Neural cell (in vitro differentiated cells): ENCODE measurements at regions not wholly inside any gene's neighbourhood (a gene's known extent, or its start where the extent isn't known, plus 50 kb on each side); places are given as distances from the start of the nearest gene placed in this dataset.

ENCODE experiments used
- H2AFZ ChIP-seq: fragments of 200-600, 300-800 bp; sonication (generic), shearing (Covaris generic); 2 replicates; pipeline ENCODE4 v1.6.0; 2014; ENCODE audit warnings: low read depth, mild to moderate bottlenecking, antibody characterized with exemption, low read length, moderate library complexity
- H3F3A ChIP-seq: fragments of 200-600 bp; shearing (Covaris generic); 2 replicates; pipeline ENCODE4 v1.6.1; 2016; ENCODE audit warnings: mild to moderate bottlenecking, moderate library complexity, mixed read lengths, antibody characterized with exemption, low read length; ENCODE audit not compliant: insufficient read depth, poor library complexity, severe bottlenecking
- H3K27ac ChIP-seq: fragments of 200-600, 300-800 bp; sonication (generic), shearing (Covaris generic); 2 replicates; pipeline ENCODE4 v1.5.1; 2014; ENCODE audit warnings: mild to moderate bottlenecking, low read length, moderate library complexity
- H3K27me3 ChIP-seq: fragments of 300-800, 200-600 bp; sonication (generic), shearing (Covaris generic); 2 replicates; pipeline ENCODE4 v1.6.0; 2014; ENCODE audit warnings: mild to moderate bottlenecking, low read depth, low read length, moderate library complexity; ENCODE audit not compliant: insufficient read depth
- H3K36me3 ChIP-seq: fragments of 300-800, 200-600 bp; sonication (generic), shearing (Covaris generic); 2 replicates; pipeline ENCODE4 v1.5.1; 2014; ENCODE audit warnings: mild to moderate bottlenecking, antibody characterized with exemption, low read length, moderate library complexity; ENCODE audit not compliant: insufficient read depth
- H3K4me2 ChIP-seq: fragments of 300-800, 200-600 bp; sonication (generic), shearing (Covaris generic); 2 replicates; pipeline ENCODE4 v1.6.0; 2014; ENCODE audit warnings: mild to moderate bottlenecking, low read length
- H3K4me3 ChIP-seq: fragments of 300-800, 200-600 bp; sonication (generic), shearing (Covaris generic); 2 replicates; pipeline ENCODE4 v1.5.1; 2014; ENCODE audit warnings: mild to moderate bottlenecking, low read length, moderate library complexity
- H3K79me2 ChIP-seq: fragments of 200-600 bp; shearing (Covaris generic); replicated peaks from 2 replicates; pipeline ENCODE4 v1.6.0; 2014; ENCODE audit warnings: mild to moderate bottlenecking, low read length, moderate library complexity; ENCODE audit not compliant: insufficient read depth
- H3K9ac ChIP-seq: fragments of 300-800, 200-600 bp; sonication (generic), shearing (Covaris generic); 2 replicates; pipeline ENCODE4 v1.6.1; 2016; ENCODE audit warnings: mild to moderate bottlenecking, low read length, mixed read lengths
- H3K9me2 ChIP-seq: fragments of 200-600 bp; shearing (Covaris generic); 2 replicates; pipeline ENCODE4 v1.6.1; 2016; ENCODE audit warnings: mild to moderate bottlenecking, low read length, mixed read lengths; ENCODE audit not compliant: insufficient read depth
- H3K9me3 ChIP-seq: fragments of 200-600, 300-800 bp; sonication (generic), shearing (Covaris generic); 2 replicates; pipeline ENCODE4 v1.6.1; 2016; ENCODE audit warnings: mild to moderate bottlenecking, mixed run types, low read length, moderate library complexity, mixed read lengths
- H4K20me1 ChIP-seq: fragments of 200-600 bp; shearing (Covaris generic); 2 replicates; pipeline ENCODE4 v1.6.1; 2016; ENCODE audit warnings: mild to moderate bottlenecking, mixed run types; ENCODE audit not compliant: insufficient read depth
- EP300 ChIP-seq: fragments of 450-650 bp; conservative IDR thresholded peaks from 2 replicates; pipeline ENCODE4 v1.6.1; 2014; ENCODE audit warnings: antibody characterized with exemption, mild to moderate bottlenecking, moderate library complexity; ENCODE audit not compliant: poor library complexity, severe bottlenecking
- EZH2 ChIP-seq: fragments of 200-600, 300-800 bp; shearing (Covaris generic), sonication (generic); IDR thresholded peaks from 2 replicates; pipeline ENCODE4 v1.6.1; 2014; ENCODE audit warnings: antibody characterized with exemption, low read length, borderline replicate concordance, mild to moderate bottlenecking; ENCODE audit not compliant: insufficient read depth, poor library complexity, severe bottlenecking
- MXI1 ChIP-seq: fragments of 450-650 bp; conservative IDR thresholded peaks from 2 replicates; pipeline ENCODE4 v1.6.1; 2014; ENCODE audit warnings: antibody characterized with exemption, mild to moderate bottlenecking; ENCODE audit not compliant: poor library complexity, severe bottlenecking
- POLR2AphosphoS5 ChIP-seq: IDR thresholded peaks from 2 replicates; pipeline ENCODE4 v1.6.1; 2012
- RAD21 ChIP-seq: fragments of 450-650 bp; conservative IDR thresholded peaks from 2 replicates; pipeline ENCODE4 v1.6.1; 2014; ENCODE audit warnings: antibody characterized with exemption, mild to moderate bottlenecking, moderate library complexity
- REST ChIP-seq: IDR thresholded peaks from 2 replicates; pipeline ENCODE4 v1.6.1; 2012; ENCODE audit warnings: borderline replicate concordance
- SMC3 ChIP-seq: fragments of 450-650 bp; conservative IDR thresholded peaks from 2 replicates; pipeline ENCODE4 v1.6.1; 2014; ENCODE audit warnings: antibody characterized with exemption, mild to moderate bottlenecking, moderate library complexity; ENCODE audit not compliant: poor library complexity
- TAF1 ChIP-seq: IDR thresholded peaks from 2 replicates; pipeline ENCODE4 v1.6.1; 2012; ENCODE audit warnings: low read depth
- TF ChIP-seq, protein P1 (sequence below): fragments of 450-650 bp; IDR thresholded peaks from 2 replicates; pipeline ENCODE4 v1.5.1; 2014; ENCODE audit warnings: antibody characterized with exemption, mild to moderate bottlenecking, moderate library complexity; ENCODE audit not compliant: poor library complexity, severe bottlenecking

DNA sequence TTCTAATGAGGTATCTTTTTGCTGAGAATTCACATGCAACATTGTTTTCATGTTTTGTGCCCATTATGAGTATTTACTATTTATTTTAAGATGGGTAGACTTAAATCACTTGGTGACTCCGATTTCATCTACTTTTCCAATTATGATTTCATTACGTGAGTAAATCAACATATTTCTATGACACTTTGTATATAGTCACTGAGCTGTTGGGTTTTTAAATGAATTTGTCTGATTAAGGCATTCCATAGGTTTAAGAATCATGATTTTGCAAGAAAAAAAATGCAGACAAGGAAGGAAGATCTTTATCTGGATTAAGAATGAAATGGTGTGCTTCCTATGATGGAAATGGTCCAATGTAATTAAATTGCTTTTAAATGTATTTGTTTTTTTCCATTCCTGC, 661.9 kb downstream of the ANXA1 start:
- Histone ChIP-seq H3F3A (no peaks in the 10 kb centered on the region), H3K9ac (no peak overlapping the region), H3K27ac (no peak overlapping the region), H3K79me2 (no peaks in the 10 kb centered on the region), H3K36me3 (no peaks in the 10 kb centered on the region), H3K27me3 (no peaks in the 10 kb centered on the region), H3K4me2 (no peak overlapping the region), H2AFZ (no peak overlapping the region), H3K9me2 (no peaks in the 10 kb centered on the region), H3K4me3 (no peak overlapping the region), H4K20me1 (no peaks in the 10 kb centered on the region), H3K9me3 (no peaks in the 10 kb centered on the region)
- TF ChIP-seq MXI1 = no peak
- TF ChIP-seq SMC3 = no peak
- TF ChIP-seq, protein P1, sequence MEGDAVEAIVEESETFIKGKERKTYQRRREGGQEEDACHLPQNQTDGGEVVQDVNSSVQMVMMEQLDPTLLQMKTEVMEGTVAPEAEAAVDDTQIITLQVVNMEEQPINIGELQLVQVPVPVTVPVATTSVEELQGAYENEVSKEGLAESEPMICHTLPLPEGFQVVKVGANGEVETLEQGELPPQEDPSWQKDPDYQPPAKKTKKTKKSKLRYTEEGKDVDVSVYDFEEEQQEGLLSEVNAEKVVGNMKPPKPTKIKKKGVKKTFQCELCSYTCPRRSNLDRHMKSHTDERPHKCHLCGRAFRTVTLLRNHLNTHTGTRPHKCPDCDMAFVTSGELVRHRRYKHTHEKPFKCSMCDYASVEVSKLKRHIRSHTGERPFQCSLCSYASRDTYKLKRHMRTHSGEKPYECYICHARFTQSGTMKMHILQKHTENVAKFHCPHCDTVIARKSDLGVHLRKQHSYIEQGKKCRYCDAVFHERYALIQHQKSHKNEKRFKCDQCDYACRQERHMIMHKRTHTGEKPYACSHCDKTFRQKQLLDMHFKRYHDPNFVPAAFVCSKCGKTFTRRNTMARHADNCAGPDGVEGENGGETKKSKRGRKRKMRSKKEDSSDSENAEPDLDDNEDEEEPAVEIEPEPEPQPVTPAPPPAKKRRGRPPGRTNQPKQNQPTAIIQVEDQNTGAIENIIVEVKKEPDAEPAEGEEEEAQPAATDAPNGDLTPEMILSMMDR = no peak
- TF ChIP-seq RAD21 = no peak
- no peak for TF ChIP-seq TAF1
- no peak for TF ChIP-seq REST
- TF ChIP-seq POLR2AphosphoS5 = no peak
- TF ChIP-seq EP300 = no peak
- TF ChIP-seq EZH2 = no peak

GRCh38 chr9:73816905-73817304, 665.2 kb downstream of the ANXA1 start:
- no peak overlapping the region for H3K27ac ChIP-seq
- H3K36me3 ChIP-seq = no peaks in the 10 kb centered on the region
- H2AFZ ChIP-seq = no peak overlapping the region
- no peak overlapping the region for H3K9ac ChIP-seq
- H3K9me3 ChIP-seq = no peaks in the 10 kb centered on the region
- no peaks in the 10 kb centered on the region for H3K79me2 ChIP-seq
- no peaks in the 10 kb centered on the region for H4K20me1 ChIP-seq
- TF ChIP-seq EP300 (no peak), EZH2 (no peak), SMC3 (no peak), MXI1 (no peak), REST (no peak), POLR2AphosphoS5 (no peak), RAD21 (no peak), TAF1 (no peak)
- TF ChIP-seq, protein P1 = no peak
- no peaks in the 10 kb centered on the region for H3K27me3 ChIP-seq
- H3K4me3 ChIP-seq = no peak overlapping the region
- H3F3A ChIP-seq = no peaks in the 10 kb centered on the region
- H3K4me2 ChIP-seq = no peak overlapping the region
- no peaks in the 10 kb centered on the region for H3K9me2 ChIP-seq
